H1 (cell line): ENCODE measurements at regions not wholly inside any gene's neighbourhood (a gene's known extent, or its start where the extent isn't known, plus 50 kb on each side); places are given as distances from the start of the nearest gene placed in this dataset.

Experiments used
- CTBP2 ChIP-seq: IDR thresholded peaks from 2 replicates; pipeline ENCODE4 v1.7.0; 2011; ENCODE audit warnings: borderline replicate concordance, mild to moderate bottlenecking, moderate library complexity, mixed read lengths, low read length; ENCODE audit not compliant: insufficient read depth, insufficient read length
- EGR1 ChIP-seq: IDR thresholded peaks from 2 replicates; pipeline ENCODE4 v1.6.1; 2011; ENCODE audit warnings: low read depth, low read length, borderline replicate concordance
- EP300 ChIP-seq, 2 experiments: IDR thresholded peaks; 1 replicate in 1 of 2; 2 replicates in 1 of 2; pipeline ENCODE4 v1.6.1; 2011 to 2012; ENCODE audit warnings: low read depth in 2 of 2, low read length in 2 of 2, mild to moderate bottlenecking in 2 of 2, borderline replicate concordance in 1 of 2, inconsistent platforms in 1 of 2, moderate library complexity in 1 of 2
- KDM1A ChIP-seq: fragments of 200-600, 300-600 bp; sonication (generic); IDR thresholded peaks from 2 replicates; pipeline ENCODE4 v1.7.1; 2016; ENCODE audit warnings: mild to moderate bottlenecking, low read length, borderline replicate concordance
- KDM5A ChIP-seq: fragments of 200-600 bp; IDR thresholded peaks from 2 replicates; pipeline ENCODE4 v1.7.1; 2012; ENCODE audit warnings: mild to moderate bottlenecking, low read length, inconsistent platforms, mixed read lengths

DNA sequence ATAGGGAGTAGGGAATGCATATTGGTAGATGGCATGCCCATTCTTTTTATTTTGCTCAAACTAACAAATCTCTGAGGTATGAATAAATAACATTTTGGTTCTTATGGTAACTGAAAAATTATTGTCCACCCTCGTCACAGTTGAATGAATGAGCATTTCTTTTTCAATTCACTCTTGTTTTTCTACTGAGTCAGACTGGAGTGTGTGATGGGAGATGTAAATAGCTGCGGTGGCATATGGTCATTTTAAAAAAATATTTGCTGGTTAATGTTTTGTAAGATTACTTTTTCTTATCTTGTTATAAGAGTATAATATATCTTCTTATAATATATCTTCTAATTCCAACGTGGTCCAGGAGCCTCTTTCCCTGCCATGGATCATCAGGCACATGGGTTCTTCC lies 586.5 kb downstream of the SLITRK5 start (continued):
- TF ChIP-seq KDM5A (no peak), CTBP2 (no peak), KDM1A (no peak), EP300 (IDR thresholded peaks at IDR 0.05; ENCODE audit: borderline replicate concordance in 1 of 2, low read depth in 2 of 2, low read length in 2 of 2) (no peak), EGR1 (no peak)
